GM23338 (cell line): ENCODE measurements at regions not wholly inside any gene's neighbourhood (a gene's known extent, or its start where the extent isn't known, plus 50 kb on each side); places are given as distances from the start of the nearest gene placed in this dataset.

Experiments
- CREB1 ChIP-seq: fragments of 250-450 bp; sonication (Bioruptor Pico); IDR thresholded peaks from 2 replicates; pipeline ENCODE4 v1.5.0; 2020; ENCODE audit warnings: low read depth, mild to moderate bottlenecking, moderate library complexity
- NANOG ChIP-seq: IDR thresholded peaks from 2 replicates; pipeline ENCODE4 v1.6.1; 2016; ENCODE audit warnings: antibody characterized with exemption, borderline replicate concordance
- ZNF114 ChIP-seq: fragments of 250-450 bp; sonication (Bioruptor Pico); IDR thresholded peaks from 2 replicates; pipeline ENCODE4 v1.5.0; 2020; ENCODE audit warnings: mild to moderate bottlenecking, moderate library complexity
- TF ChIP-seq, protein P1 (sequence below): fragments of 250-450 bp; sonication (Bioruptor Pico); IDR thresholded peaks from 2 replicates; pipeline ENCODE4 v1.5.0; 2020; ENCODE audit warnings: mild to moderate bottlenecking, moderate library complexity
- TF ChIP-seq, protein P2 (sequence below), 2 experiments: fragments of 200-600 bp in 1 of 2; sonication (generic) in 1 of 2; conservative IDR thresholded peaks; 2 replicates each; pipeline versions ENCODE4 v1.5.1 to v1.6.1; 2016 to 2017; ENCODE audit warnings: antibody characterized with exemption in 2 of 2, low read depth in 2 of 2, mild to moderate bottlenecking in 2 of 2, moderate library complexity in 1 of 2
- TF ChIP-seq, protein P3 (sequence below): IDR thresholded peaks from 2 replicates; pipeline ENCODE4 v1.6.1; 2016; ENCODE audit warnings: antibody characterized with exemption
- TF ChIP-seq, protein P4 (sequence below): IDR thresholded peaks from one replicate; pipeline ENCODE4 v1.6.1; 2018; ENCODE audit warnings: antibody characterized with exemption; ENCODE audit not compliant: unreplicated experiment

DNA sequence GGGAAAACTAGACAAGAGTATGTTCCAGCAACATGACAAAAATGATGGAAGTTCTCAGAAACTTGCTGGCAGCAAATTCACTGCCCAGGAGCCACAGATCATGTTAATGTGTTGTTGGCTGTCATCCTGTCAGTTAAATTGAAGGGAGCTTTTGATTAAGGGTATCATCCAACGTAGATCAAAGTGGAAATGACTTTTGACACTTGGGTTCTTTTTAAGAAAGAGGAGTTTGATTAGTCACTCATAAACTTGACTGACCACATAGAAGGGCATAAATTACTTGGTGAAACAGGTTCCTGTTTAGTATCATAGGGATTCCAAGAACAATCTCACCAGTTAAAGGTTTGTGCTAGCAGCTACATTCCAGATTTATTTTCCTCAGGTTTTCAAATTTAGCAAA lies 288.7 kb downstream of the CSNK1G3 start (continued):
- TF ChIP-seq, protein P1, sequence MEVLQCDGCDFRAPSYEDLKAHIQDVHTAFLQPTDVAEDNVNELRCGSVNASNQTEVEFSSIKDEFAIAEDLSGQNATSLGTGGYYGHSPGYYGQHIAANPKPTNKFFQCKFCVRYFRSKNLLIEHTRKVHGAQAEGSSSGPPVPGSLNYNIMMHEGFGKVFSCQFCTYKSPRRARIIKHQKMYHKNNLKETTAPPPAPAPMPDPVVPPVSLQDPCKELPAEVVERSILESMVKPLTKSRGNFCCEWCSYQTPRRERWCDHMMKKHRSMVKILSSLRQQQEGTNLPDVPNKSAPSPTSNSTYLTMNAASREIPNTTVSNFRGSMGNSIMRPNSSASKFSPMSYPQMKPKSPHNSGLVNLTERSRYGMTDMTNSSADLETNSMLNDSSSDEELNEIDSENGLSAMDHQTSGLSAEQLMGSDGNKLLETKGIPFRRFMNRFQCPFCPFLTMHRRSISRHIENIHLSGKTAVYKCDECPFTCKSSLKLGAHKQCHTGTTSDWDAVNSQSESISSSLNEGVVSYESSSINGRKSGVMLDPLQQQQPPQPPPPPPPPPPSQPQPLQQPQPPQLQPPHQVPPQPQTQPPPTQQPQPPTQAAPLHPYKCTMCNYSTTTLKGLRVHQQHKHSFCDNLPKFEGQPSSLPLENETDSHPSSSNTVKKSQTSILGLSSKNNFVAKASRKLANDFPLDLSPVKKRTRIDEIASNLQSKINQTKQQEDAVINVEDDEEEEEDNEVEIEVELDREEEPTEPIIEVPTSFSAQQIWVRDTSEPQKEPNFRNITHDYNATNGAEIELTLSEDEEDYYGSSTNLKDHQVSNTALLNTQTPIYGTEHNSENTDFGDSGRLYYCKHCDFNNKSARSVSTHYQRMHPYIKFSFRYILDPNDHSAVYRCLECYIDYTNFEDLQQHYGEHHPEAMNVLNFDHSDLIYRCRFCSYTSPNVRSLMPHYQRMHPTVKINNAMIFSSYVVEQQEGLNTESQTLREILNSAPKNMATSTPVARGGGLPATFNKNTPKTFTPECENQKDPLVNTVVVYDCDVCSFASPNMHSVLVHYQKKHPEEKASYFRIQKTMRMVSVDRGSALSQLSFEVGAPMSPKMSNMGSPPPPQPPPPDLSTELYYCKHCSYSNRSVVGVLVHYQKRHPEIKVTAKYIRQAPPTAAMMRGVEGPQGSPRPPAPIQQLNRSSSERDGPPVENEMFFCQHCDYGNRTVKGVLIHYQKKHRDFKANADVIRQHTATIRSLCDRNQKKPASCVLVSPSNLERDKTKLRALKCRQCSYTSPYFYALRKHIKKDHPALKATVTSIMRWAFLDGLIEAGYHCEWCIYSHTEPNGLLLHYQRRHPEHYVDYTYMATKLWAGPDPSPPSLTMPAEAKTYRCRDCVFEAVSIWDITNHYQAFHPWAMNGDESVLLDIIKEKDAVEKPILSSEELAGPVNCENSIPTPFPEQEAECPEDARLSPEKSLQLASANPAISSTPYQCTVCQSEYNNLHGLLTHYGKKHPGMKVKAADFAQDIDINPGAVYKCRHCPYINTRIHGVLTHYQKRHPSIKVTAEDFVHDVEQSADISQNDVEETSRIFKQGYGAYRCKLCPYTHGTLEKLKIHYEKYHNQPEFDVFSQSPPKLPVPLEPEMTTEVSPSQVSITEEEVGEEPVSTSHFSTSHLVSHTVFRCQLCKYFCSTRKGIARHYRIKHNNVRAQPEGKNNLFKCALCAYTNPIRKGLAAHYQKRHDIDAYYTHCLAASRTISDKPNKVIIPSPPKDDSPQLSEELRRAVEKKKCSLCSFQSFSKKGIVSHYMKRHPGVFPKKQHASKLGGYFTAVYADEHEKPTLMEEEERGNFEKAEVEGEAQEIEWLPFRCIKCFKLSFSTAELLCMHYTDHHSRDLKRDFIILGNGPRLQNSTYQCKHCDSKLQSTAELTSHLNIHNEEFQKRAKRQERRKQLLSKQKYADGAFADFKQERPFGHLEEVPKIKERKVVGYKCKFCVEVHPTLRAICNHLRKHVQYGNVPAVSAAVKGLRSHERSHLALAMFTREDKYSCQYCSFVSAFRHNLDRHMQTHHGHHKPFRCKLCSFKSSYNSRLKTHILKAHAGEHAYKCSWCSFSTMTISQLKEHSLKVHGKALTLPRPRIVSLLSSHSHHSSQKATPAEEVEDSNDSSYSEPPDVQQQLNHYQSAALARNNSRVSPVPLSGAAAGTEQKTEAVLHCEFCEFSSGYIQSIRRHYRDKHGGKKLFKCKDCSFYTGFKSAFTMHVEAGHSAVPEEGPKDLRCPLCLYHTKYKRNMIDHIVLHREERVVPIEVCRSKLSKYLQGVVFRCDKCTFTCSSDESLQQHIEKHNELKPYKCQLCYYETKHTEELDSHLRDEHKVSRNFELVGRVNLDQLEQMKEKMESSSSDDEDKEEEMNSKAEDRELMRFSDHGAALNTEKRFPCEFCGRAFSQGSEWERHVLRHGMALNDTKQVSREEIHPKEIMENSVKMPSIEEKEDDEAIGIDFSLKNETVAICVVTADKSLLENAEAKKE = no peak
- TF ChIP-seq, protein P2, sequence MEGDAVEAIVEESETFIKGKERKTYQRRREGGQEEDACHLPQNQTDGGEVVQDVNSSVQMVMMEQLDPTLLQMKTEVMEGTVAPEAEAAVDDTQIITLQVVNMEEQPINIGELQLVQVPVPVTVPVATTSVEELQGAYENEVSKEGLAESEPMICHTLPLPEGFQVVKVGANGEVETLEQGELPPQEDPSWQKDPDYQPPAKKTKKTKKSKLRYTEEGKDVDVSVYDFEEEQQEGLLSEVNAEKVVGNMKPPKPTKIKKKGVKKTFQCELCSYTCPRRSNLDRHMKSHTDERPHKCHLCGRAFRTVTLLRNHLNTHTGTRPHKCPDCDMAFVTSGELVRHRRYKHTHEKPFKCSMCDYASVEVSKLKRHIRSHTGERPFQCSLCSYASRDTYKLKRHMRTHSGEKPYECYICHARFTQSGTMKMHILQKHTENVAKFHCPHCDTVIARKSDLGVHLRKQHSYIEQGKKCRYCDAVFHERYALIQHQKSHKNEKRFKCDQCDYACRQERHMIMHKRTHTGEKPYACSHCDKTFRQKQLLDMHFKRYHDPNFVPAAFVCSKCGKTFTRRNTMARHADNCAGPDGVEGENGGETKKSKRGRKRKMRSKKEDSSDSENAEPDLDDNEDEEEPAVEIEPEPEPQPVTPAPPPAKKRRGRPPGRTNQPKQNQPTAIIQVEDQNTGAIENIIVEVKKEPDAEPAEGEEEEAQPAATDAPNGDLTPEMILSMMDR (conservative IDR thresholded peaks at IDR 0.05; ENCODE audit: low read depth in 2 of 2) = no peak
- TF ChIP-seq, protein P3, sequence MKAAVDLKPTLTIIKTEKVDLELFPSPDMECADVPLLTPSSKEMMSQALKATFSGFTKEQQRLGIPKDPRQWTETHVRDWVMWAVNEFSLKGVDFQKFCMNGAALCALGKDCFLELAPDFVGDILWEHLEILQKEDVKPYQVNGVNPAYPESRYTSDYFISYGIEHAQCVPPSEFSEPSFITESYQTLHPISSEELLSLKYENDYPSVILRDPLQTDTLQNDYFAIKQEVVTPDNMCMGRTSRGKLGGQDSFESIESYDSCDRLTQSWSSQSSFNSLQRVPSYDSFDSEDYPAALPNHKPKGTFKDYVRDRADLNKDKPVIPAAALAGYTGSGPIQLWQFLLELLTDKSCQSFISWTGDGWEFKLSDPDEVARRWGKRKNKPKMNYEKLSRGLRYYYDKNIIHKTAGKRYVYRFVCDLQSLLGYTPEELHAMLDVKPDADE = no peak
- TF ChIP-seq NANOG (no peak), ZNF114 (CRISPR knock-in tag) (no peak), CREB1 (CRISPR knock-in tag) (no peak)
- TF ChIP-seq, protein P4, sequence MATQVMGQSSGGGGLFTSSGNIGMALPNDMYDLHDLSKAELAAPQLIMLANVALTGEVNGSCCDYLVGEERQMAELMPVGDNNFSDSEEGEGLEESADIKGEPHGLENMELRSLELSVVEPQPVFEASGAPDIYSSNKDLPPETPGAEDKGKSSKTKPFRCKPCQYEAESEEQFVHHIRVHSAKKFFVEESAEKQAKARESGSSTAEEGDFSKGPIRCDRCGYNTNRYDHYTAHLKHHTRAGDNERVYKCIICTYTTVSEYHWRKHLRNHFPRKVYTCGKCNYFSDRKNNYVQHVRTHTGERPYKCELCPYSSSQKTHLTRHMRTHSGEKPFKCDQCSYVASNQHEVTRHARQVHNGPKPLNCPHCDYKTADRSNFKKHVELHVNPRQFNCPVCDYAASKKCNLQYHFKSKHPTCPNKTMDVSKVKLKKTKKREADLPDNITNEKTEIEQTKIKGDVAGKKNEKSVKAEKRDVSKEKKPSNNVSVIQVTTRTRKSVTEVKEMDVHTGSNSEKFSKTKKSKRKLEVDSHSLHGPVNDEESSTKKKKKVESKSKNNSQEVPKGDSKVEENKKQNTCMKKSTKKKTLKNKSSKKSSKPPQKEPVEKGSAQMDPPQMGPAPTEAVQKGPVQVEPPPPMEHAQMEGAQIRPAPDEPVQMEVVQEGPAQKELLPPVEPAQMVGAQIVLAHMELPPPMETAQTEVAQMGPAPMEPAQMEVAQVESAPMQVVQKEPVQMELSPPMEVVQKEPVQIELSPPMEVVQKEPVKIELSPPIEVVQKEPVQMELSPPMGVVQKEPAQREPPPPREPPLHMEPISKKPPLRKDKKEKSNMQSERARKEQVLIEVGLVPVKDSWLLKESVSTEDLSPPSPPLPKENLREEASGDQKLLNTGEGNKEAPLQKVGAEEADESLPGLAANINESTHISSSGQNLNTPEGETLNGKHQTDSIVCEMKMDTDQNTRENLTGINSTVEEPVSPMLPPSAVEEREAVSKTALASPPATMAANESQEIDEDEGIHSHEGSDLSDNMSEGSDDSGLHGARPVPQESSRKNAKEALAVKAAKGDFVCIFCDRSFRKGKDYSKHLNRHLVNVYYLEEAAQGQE = no peak
